GM12872 (cell line): ENCODE measurements at regions not wholly inside any gene's neighbourhood (a gene's known extent, or its start where the extent isn't known, plus 50 kb on each side); places are given as distances from the start of the nearest gene placed in this dataset.

Experiments used
- CTCF ChIP-seq: IDR thresholded peaks from 3 replicates; pipeline ENCODE4 v1.5.1; 2011; ENCODE audit warnings: low read depth, mild to moderate bottlenecking, low read length, moderate library complexity; ENCODE audit not compliant: insufficient read depth

GRCh38 chr6:155779456-155779855 lies 323.8 kb upstream of the NOX3 start:
- no peak for TF ChIP-seq CTCF

- TF ChIP-seq CTCF, result no peak
Observed at GRCh38 chr6:155778336-155778735, 322.7 kb upstream of the NOX3 start.

- no peak for TF ChIP-seq CTCF
Observed at GRCh38 chr6:155771822-155772221, 316.2 kb upstream of the NOX3 start.

- no peak for TF ChIP-seq CTCF
Observed at GRCh38 chr6:155770856-155771255, 315.2 kb upstream of the NOX3 start.

GRCh38 chr6:155770313-155770712 lies 314.7 kb upstream of the NOX3 start:
- no peak for TF ChIP-seq CTCF

GRCh38 chr6:155765275-155766194 lies 309.9 kb upstream of the NOX3 start:
- no peak for TF ChIP-seq CTCF

GRCh38 chr6:155762649-155763048 lies 307.0 kb upstream of the NOX3 start:
- no peak for TF ChIP-seq CTCF
